GM18870 (cell line): ENCODE measurements at regions not wholly inside any gene's neighbourhood (a gene's known extent, or its start where the extent isn't known, plus 50 kb on each side); places are given as distances from the start of the nearest gene placed in this dataset.
"Not testable (repeated sequence)": the region's sequence is repeated elsewhere in the genome, so short reads cannot be mapped to it uniquely, and the experiment has no call there.

Source experiments
- ATAC-seq: cut with Tn5 transposase; IDR thresholded peaks from one replicate; pipeline ENCODE4 v1.9.1; 2021; ENCODE audit warnings: moderate library complexity; ENCODE audit not compliant: unreplicated experiment

DNA sequence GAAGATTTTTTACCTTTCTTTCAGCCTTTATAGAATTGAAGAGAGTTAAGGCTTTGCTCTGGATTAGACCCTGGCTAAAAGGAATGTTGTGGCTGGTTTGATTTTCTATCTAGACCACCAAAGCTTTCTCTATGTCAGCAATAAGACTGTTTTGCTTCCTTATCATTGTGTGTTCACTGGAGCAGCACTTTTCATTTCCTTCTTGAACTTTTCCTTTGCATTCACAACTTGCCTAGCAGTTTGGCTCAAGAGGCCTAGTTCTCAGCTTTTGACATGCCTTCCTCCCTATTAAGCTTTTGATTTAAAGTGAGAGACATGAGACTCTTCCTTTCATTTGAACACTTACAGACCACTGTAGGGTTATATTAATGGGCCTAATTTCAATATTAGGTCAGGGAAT is 64.1 kb upstream of the USP15 start:
- ATAC-seq = no peak

DNA sequence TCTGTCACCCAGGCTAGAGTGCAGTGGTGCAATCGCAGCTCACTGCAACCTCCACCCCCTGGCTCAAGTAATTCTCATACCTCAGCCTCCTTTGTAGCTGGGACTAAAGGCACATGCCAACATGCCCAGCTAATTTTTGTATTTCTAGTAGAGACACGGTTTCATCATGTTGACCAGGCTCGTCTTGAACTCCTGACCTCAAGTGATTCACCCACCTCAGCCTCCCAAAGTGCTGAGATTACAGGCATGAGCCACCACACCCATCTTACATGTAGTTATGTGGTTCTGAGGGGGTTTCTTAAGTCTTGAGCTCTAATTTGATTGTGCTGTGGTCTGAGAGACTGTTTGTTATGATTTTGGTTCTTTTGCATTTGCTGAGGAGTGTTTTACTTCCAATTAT is 57.3 kb upstream of the USP15 start:
- ATAC-seq = not testable (repeated sequence)

- no peak for ATAC-seq
Measured at GRCh38 chr12:62205346-62205745, 54.9 kb upstream of the USP15 start.

DNA sequence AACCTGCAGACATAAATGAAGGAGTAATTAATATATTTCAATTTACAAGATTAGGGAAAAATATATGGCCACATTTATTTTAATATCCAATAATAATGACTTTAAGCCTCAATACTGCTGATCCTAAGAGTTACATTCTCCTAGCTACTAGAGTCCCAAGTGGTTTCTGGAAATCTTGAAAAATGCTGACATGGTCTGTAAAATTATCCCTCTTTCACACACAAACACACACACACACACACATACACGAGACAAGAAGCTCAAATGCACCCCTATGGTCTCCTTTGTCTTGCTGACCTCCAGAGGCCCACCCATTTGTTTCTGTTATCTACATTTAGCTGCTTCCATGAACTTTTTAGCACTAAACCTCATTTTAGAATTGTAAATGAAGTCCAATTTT is 53.0 kb upstream of the USP15 start:
- no peak for ATAC-seq
